Inferior parietal cortex (tissue), 1 donor: ENCODE measurements at regions not wholly inside any gene's neighbourhood (a gene's known extent, or its start where the extent isn't known, plus 50 kb on each side); places are given as distances from the start of the nearest gene placed in this dataset.
"Not testable (repeated sequence)": the region's sequence is repeated elsewhere in the genome, so short reads cannot be mapped to it uniquely, and the experiment has no call there.

Experiments
- DNase-seq: peaks from one replicate; pipeline ENCODE4 v3.0.0-alpha.2; 2016; ENCODE audit errors: extremely low spot score

- no peak for DNase-seq
Observed at GRCh38 chr12:28023156-28023887, 50.8 kb upstream of the PTHLH start.

- no peak for DNase-seq
Observed at GRCh38 chr12:28024231-28024995, 51.9 kb upstream of the PTHLH start.

GRCh38 chr12:28025821-28026505, 53.4 kb upstream of the PTHLH start:
- DNase-seq, result no peak

- DNase-seq, result no peak
Observed at GRCh38 chr12:28026701-28027100, 54.2 kb upstream of the PTHLH start.

GRCh38 chr12:28027328-28027727, 54.8 kb upstream of the PTHLH start:
- no peak for DNase-seq

- no peak for DNase-seq
Observed at GRCh38 chr12:28027947-28028724, 55.6 kb upstream of the PTHLH start.

GRCh38 chr12:28032811-28033537, 60.4 kb upstream of the PTHLH start:
- no peak for DNase-seq

- no peak for DNase-seq
Observed at GRCh38 chr12:28033538-28033915, 61.0 kb upstream of the PTHLH start.

GRCh38 chr12:28034271-28034670, 61.7 kb upstream of the PTHLH start:
- DNase-seq, result no peak

- DNase-seq, result no peak
Observed at GRCh38 chr12:28035500-28035899, 63.0 kb upstream of the PTHLH start.

GRCh38 chr12:28036940-28037339, 64.4 kb upstream of the PTHLH start:
- no peak for DNase-seq

- no peak for DNase-seq
Observed at GRCh38 chr12:28040246-28040645, 67.7 kb upstream of the PTHLH start.

GRCh38 chr12:28046600-28046999, 74.1 kb upstream of the PTHLH start:
- not testable (repeated sequence) for DNase-seq

- no peak for DNase-seq
Observed at GRCh38 chr12:28050606-28051005, 78.1 kb upstream of the PTHLH start.

- no peak for DNase-seq
Observed at GRCh38 chr12:28051516-28052354, 79.2 kb upstream of the PTHLH start.

GRCh38 chr12:28053564-28053963, 81.0 kb upstream of the PTHLH start:
- DNase-seq, result no peak

- no peak for DNase-seq
Observed at GRCh38 chr12:28054583-28054982, 82.0 kb upstream of the PTHLH start.

GRCh38 chr12:28057856-28058615, 85.5 kb upstream of the PTHLH start:
- DNase-seq, result no peak

- no peak for DNase-seq
Observed at GRCh38 chr12:28059220-28059619, 86.7 kb upstream of the PTHLH start.

GRCh38 chr12:28059668-28060067, 87.1 kb upstream of the PTHLH start:
- no peak for DNase-seq
